ENCODE measurements at regions not wholly inside any gene's neighbourhood (a gene's known extent, or its start where the extent isn't known, plus 50 kb on each side); places are given as distances from the start of the nearest gene placed in this dataset.

GRCh38 chr17:20948984-20949777 lies 93.6 kb downstream of the USP22 start:
- DNase-seq (no peak), ATAC-seq (ENCODE audit: low FRiP score in 2 of 2) (no peak)
- no peaks in the 10 kb centered on the region for H3K4me1 ChIP-seq
- H3K36me3 ChIP-seq = no peaks in the 10 kb centered on the region
- H3K4me3 ChIP-seq = no peak overlapping the region
- no peaks in the 10 kb centered on the region for H3K27me3 ChIP-seq
- no peak for TF ChIP-seq POLR2A (IDR thresholded peaks at IDR 0.05)
- TF ChIP-seq EP300 (IDR thresholded peaks at IDR 0.05) = no peak
- no peak for TF ChIP-seq CTCF (IDR thresholded peaks at IDR 0.05)
- TF ChIP-seq POLR2AphosphoS5 (IDR thresholded peaks at IDR 0.05) = no peak
- H3K9me3 ChIP-seq = no peaks in the 10 kb centered on the region
- H3K27ac ChIP-seq = no peak overlapping the region
- WGBS, 2 donors = 77% methylated on average over 8 to 10 of the region's 10 CpGs

Small RNAs in the stretch of these regions (small RNA-seq; reads per million reads assigned to genes)
- gene AC087499.6 (0 reads per million in 4 donors), gene RNU6-1178P (0 reads per million in 4 donors)

All from upper lobe of left lung (tissue), 6 donors.